ENCODE measurements at regions not wholly inside any gene's neighbourhood (a gene's known extent, or its start where the extent isn't known, plus 50 kb on each side); places are given as distances from the start of the nearest gene placed in this dataset.

GRCh38 chr18:30056528-30056927 is 986.0 kb downstream of the DSC3 start:
- Histone ChIP-seq H3K23ac (ENCODE audit: insufficient read length) (no peak overlapping the region), H3K4me3 (ENCODE audit: extremely low read depth in 1 of 4, insufficient read depth in 2 of 4, low read depth in 3 of 4, low read length in 4 of 4) (no peak overlapping the region), H2BK12ac (ENCODE audit: low read depth, low read length) (no peak overlapping the region), H2AFZ (ENCODE audit: low read length) (no peak overlapping the region), H3K9ac (replicated peaks in 1 of 4; ENCODE audit: extremely low read depth in 1 of 4, low read depth in 3 of 4, low read length in 3 of 4) (no peak overlapping the region), H3K14ac (ENCODE audit: insufficient read length) (no peak overlapping the region), H3K56ac (replicated peaks; ENCODE audit: insufficient read length, low read depth, low read length) (no peak overlapping the region), H3K4ac (replicated peaks; ENCODE audit: insufficient read length, low read depth, low read length) (no peak overlapping the region), H4K91ac (replicated peaks; ENCODE audit: insufficient read length, low read length) (no peak overlapping the region), H3K9me3 (ENCODE audit: insufficient read depth in 2 of 2, low read depth in 1 of 2, low read length in 1 of 2) (no peaks in the 10 kb centered on the region), H2BK120ac (replicated peaks; ENCODE audit: low read depth, low read length) (no peak overlapping the region), H3K18ac (ENCODE audit: extremely low read depth, low read length) (no peak overlapping the region), H3K4me1 (replicated peaks in 1 of 4; ENCODE audit: control insufficient read depth in 3 of 4, insufficient read depth in 4 of 4, low read length in 3 of 4) (no peaks in the 10 kb centered on the region), H3K79me2 (ENCODE audit: control insufficient read depth in 1 of 2, insufficient read depth in 2 of 2, low read length in 2 of 2) (no peaks in the 10 kb centered on the region), H3K79me1 (ENCODE audit: low read depth, low read length) (no peaks in the 10 kb centered on the region), H3K36me3 (ENCODE audit: control insufficient read depth in 2 of 4, insufficient read depth in 4 of 4, low read length in 3 of 4) (no peaks in the 10 kb centered on the region), H2BK20ac (ENCODE audit: low read length) (no peak overlapping the region), H4K5ac (ENCODE audit: insufficient read length, low read depth, low read length) (no peak overlapping the region), H3K27ac (ENCODE audit: low read depth, low read length) (no peak overlapping the region), H3K23me2 (ENCODE audit: low read depth, low read length) (no peaks in the 10 kb centered on the region; the same call in 1 of the 2 replicates), H3K27me3 (replicated peaks in 1 of 4; ENCODE audit: control insufficient read depth in 3 of 4, extremely low read depth in 1 of 4, insufficient read depth in 3 of 4, low read length in 3 of 4) (no peaks in the 10 kb centered on the region), H2AK5ac (ENCODE audit: low read depth, low read length) (no peak overlapping the region), H3K4me2 (ENCODE audit: insufficient read depth in 1 of 2, low read depth in 2 of 2, low read length in 2 of 2) (no peak overlapping the region), H4K20me1 (replicated peaks in 1 of 2; ENCODE audit: control insufficient read depth in 1 of 2, insufficient read depth in 2 of 2, low read length in 2 of 2) (no peaks in the 10 kb centered on the region), H2BK15ac (ENCODE audit: low read length) (no peak overlapping the region), H2BK5ac (ENCODE audit: low read depth, low read length) (no peak overlapping the region), H4K8ac (ENCODE audit: extremely low read depth, insufficient read depth, low read length) (no peak overlapping the region)
- POLR2A ChIA-PET (ENCODE audit: partially characterized antibody): no interaction called here
- 98% methylated on average over 2 of the region's 2 CpGs; no CpG with 5 or more reads in 1 of the 2 experiments for whole genome bisulfite sequencing, 2 experiments (ENCODE audit: extremely low coverage in 1 of 2, insufficient coverage in 1 of 2, insufficient read length in 1 of 2, insufficient replicate concordance in 2 of 2, low coverage in 1 of 2, low lambda C conversion rate in 2 of 2, missing lambda C conversion rate in 1 of 2)
- no peak for FAIRE-seq
- CTCF ChIA-PET (ENCODE audit: partially characterized antibody): no interaction called here
- no peak for DNase-seq (ENCODE audit: low read depth in 1 of 2, low spot score in 2 of 2)
- no peak for TF ChIP-seq SP2 (IDR thresholded peaks at IDR 0.05; ENCODE audit: low read length)
- TF ChIP-seq HDAC2 (IDR thresholded peaks at IDR 0.05; ENCODE audit: borderline replicate concordance in 1 of 2, low read depth in 2 of 2, low read length in 2 of 2): no peak
- TF ChIP-seq HDAC6 (IDR thresholded peaks at IDR 0.05; ENCODE audit: low read depth, low read length): no peak
- TF ChIP-seq SIRT6 (IDR thresholded peaks at IDR 0.05; ENCODE audit: low read length): no peak
- TF ChIP-seq CTBP2 (IDR thresholded peaks at IDR 0.05; ENCODE audit: borderline replicate concordance, insufficient read depth, insufficient read length, low read length): no peak
